ENCODE measurements at regions not wholly inside any gene's neighbourhood (a gene's known extent, or its start where the extent isn't known, plus 50 kb on each side); places are given as distances from the start of the nearest gene placed in this dataset.
A peak's percentile ranks its signal among the peaks of the same experiment; 100 is the strongest.

DNA sequence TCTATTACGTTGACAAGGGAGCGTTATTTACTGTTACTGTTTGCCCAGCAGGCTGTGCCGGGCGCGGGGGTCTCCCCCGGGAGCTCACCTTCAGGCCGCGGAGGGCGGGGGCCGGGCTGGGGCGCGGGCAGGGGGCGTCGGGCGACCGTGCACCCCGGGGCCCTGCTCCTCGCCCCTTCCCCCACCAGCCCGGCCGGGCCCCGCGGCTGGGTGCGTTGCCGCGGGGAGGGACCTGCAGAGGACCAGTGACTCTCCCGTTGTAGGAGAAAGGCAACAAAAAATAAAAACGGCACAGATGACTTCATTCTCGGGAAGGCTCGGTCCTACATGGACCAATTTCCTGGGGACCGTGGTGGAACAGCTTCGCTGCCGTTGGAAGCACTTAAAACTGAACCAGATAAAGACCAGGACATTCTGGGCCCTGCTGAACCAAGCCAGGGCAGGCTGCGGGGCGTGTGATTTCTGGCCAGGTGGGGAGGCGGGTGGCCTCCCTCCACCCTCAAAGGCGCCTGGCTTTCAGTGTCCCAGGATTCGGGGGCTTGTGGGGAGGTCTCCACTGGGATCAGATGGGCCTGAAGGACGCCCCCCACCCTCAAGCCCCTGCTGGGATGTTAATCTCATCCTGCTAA, 57.4 kb downstream of the IGLL1 start:
- H3K4me3 ChIP-seq, result no peak overlapping the region
- DNase-seq (ENCODE audit: low read depth in 1 of 2, low spot score in 2 of 2), result no peak
- H3K9me3 ChIP-seq (replicated peaks), result no peaks in the 10 kb centered on the region
- no peaks in the 10 kb centered on the region for H3K27me3 ChIP-seq (replicated peaks)
- H3K36me3 ChIP-seq, result no peaks in the 10 kb centered on the region
- peak overlapping the region; percentile 99 for H3K27ac ChIP-seq
- peaks cover 26% of the 10 kb centered on the region for H3K4me1 ChIP-seq (replicated peaks)

DNA sequence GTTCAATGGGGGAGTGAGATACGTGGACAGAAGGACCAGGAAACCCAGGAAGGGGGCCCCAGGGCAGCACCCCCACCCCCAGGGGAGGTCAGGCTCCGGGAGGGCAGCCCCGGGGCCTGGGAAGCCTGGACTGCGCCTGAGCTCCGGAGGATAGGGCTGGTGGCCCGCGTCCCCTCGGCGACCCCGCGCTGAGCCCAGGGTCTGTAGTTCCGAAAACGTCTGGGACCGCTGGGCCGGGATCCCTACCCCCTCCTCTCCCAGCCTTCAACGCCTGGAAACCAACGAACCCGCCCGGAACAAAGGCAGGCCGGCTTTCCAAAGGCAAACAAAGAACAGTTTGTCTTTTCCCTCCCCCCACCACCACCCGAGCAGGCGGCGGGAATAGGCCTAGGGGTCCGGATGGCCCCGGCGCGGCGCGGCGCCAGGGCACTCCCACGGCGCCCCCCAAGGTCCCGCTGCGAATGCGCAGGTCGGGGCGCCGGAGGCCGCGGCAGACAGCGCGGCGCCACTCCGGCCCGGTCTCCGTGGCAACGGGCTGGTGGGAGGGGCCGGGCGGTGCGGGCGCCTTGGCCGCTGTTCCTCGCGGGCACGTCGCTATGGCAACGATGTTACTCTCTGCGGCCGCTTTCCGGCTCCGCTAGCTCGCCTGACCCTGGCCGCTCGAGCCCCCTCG, 58.5 kb downstream of the IGLL1 start:
- no peaks in the 10 kb centered on the region for H3K36me3 ChIP-seq
- H3K27ac ChIP-seq, result peak overlapping the region; percentile 99
- peak; percentile 95 to 97 for DNase-seq (ENCODE audit: low read depth in 1 of 2, low spot score in 2 of 2)
- 0 out of 2 replicates have a peak, but pooled peaks cover 4% of the 10 kb centered on the region for H3K9me3 ChIP-seq (replicated peaks)
- peak overlapping the region; percentile 31 for H3K4me3 ChIP-seq
- no peaks in the 10 kb centered on the region for H3K27me3 ChIP-seq (replicated peaks)
- peaks cover 38% of the 10 kb centered on the region for H3K4me1 ChIP-seq (replicated peaks)

DNA sequence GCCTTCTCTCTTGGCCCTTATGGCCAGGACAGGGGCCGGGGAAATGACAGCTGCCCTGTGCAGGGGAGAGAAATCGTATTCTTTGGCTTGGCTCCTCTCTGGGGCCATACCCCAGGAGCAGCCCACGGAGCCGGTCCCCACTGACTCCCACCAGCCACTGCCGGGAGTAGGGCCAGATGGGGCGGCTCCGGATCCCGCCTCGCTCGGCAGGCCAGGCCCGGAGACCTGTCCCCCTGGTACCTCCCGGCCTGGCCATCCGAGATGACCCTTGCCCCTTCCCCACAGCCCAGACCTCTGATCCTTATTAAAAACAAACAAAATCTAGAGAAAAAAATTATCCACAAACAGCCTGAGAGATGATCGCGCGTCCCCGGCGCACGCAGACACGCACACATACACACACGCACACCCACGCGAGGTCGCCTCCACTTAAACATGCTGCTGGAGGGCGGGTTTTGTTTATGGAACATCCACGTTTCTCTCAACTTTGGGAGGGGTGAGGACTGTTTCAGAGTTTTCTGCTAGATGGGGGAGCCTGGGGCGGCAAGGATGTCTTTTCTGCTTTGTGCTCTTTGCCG, 59.1 kb downstream of the IGLL1 start:
- Histone ChIP-seq H3K36me3 (no peaks in the 10 kb centered on the region), H3K9me3 (replicated peaks) (0 out of 2 replicates have a peak, but pooled peaks cover 4% of the 10 kb centered on the region), H3K4me3 (peak overlapping the region; percentile 31), H3K27me3 (replicated peaks) (no peaks in the 10 kb centered on the region), H3K27ac (peak overlapping the region; percentile 99), H3K4me1 (replicated peaks) (peaks cover 39% of the 10 kb centered on the region)
- DNase-seq (ENCODE audit: low read depth in 1 of 2, low spot score in 2 of 2), result no peak

DNA sequence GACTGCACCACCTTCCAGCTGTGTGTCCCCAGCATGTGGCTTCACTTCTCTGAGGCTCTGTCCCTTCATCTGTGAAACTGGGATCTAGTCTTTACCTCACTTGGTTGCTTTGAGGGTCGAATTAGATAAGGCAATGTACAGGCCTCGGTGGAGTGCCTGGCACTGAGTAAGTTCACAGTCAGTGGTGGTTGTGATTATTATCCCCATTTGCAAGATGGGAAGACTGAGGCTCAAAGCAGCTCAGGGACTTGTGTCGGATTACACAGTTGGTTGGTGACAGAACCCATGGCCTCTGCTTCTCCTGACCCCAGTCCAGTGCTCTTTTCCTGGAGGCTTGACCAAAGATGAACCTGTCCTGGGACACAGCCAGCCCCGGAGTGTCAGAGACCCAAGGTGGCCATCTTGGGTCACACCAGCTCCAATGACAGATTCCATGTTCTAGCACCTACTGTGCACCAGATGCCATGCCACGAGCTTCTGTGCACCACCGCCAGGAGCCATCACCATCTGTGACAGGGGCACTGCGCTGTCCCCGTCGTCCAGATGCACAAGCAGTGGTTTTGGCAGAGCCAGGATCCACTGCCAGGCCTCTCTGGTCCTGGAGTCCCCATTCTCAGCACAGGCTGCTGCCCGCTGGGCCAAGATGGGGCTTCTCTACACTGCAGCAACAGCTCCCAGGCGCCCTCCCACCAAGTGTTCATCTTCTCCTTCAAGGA, 60.5 kb downstream of the IGLL1 start:
- no peak for DNase-seq (ENCODE audit: low read depth in 1 of 2, low spot score in 2 of 2)
- no peak overlapping the region for H3K27ac ChIP-seq

DNA sequence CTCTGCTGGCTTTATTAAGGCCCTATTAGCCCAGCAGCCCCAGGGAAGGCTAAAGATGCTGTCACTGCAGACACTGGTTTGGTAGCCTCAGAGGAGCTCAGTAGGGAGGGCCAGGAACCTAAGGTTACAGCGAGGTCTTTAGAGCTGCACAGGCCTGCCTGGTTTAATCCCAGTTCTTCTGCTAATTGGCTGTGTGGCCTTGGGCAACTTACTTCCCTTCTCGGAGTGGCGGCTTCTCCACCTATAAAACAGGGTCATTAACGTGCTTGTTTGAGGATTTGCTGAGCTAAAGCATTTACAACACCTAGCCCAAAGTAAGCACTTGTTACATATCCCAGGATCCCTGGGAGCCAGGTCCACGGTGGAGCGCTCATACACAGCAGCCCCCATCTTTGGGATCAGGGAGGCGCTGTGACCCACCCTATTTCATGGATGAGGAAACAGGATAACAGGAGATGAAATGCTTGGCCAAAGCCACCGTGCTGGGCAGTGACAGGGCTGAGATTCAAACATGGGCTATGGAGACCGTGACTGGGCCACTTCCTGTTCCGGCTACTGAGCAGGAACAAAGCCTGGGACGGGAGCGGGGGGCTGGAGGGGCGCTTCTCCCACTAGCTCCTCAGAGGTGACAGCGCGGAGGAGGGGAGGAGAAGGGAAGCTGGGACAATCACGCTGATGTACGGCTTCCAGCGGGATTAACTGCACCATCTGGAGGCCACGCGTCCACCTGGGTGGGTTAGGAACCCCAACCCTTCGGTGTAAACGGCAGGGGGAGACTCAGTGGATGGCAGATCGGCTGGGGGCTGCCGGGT, 61.5 kb downstream of the IGLL1 start:
- no peak overlapping the region for H3K27ac ChIP-seq

More for the DNA sequence above, 60.5 kb downstream of the IGLL1 start:
- Histone ChIP-seq H3K36me3 (no peaks in the 10 kb centered on the region), H3K4me1 (replicated peaks) (peaks cover 39% of the 10 kb centered on the region), H3K27me3 (replicated peaks) (no peaks in the 10 kb centered on the region), H3K4me3 (no peak overlapping the region), H3K9me3 (replicated peaks) (0 out of 2 replicates have a peak, but pooled peaks cover 4% of the 10 kb centered on the region)

DNA sequence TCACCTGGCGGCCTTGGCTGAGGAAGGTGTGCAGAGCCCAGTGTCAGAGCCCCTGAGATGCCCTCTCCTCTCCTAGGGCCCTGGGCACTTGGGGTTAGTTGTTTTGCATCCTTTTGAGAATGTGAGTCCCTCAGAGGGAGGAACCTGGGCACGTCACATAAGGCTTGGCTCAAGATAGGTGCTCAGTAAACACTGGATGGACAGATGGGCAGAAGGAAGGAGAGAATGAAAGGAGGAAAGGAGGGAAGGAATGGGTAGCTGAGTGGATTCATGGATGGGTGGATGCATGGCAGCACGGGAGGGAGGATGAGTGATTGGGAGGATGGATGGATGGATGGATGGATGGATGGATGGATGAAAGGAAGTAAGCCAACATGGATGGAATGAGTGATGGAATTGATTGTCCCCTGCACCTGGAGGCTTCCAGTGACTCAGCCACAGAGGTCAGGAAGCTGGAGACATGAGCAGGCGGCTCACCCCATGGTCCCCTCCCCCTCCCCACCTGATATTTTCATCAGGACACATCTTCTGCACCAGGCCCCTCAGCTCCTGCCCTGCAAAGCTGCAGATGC, 62.2 kb downstream of the IGLL1 start:
- 0 out of 2 replicates have a peak, but pooled peaks cover 4% of the 10 kb centered on the region for H3K9me3 ChIP-seq (replicated peaks)
- peaks cover 38% of the 10 kb centered on the region for H3K4me1 ChIP-seq (replicated peaks)
- no peak for DNase-seq (ENCODE audit: low read depth in 1 of 2, low spot score in 2 of 2)
- no peaks in the 10 kb centered on the region for H3K36me3 ChIP-seq
- H3K4me3 ChIP-seq, result no peak overlapping the region
- no peaks in the 10 kb centered on the region for H3K27me3 ChIP-seq (replicated peaks)
- no peak overlapping the region for H3K27ac ChIP-seq

More for the DNA sequence above, 61.5 kb downstream of the IGLL1 start:
- DNase-seq (ENCODE audit: low read depth in 1 of 2, low spot score in 2 of 2), result no peak
- H3K9me3 ChIP-seq (replicated peaks), result 0 out of 2 replicates have a peak, but pooled peaks cover 4% of the 10 kb centered on the region
- no peaks in the 10 kb centered on the region for H3K36me3 ChIP-seq
- no peaks in the 10 kb centered on the region for H3K27me3 ChIP-seq (replicated peaks)
- peaks cover 39% of the 10 kb centered on the region for H3K4me1 ChIP-seq (replicated peaks)
- no peak overlapping the region for H3K4me3 ChIP-seq

DNA sequence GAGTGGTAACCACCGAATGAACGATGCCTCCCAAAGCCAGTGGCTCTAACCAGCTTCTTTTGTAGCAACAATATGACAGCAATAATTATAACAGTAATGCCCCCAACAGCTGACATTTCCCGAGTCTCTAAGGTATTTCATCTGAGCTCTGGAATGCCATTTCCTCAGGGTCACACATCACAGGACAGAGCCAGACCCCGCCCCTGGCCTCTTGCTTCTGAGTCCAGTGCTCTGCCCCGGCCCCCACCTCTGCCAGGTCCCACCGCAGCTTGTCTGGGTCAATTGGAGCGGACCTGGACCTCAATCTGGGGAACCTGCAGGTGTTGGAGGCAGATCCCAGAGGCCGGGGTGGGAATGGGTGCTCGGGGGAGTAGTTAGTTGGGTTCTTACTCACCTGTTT, 63.8 kb downstream of the IGLL1 start:
- Histone ChIP-seq H3K27me3 (replicated peaks) (no peaks in the 10 kb centered on the region), H3K9me3 (replicated peaks) (0 out of 2 replicates have a peak, but pooled peaks cover 4% of the 10 kb centered on the region), H3K4me3 (no peak overlapping the region), H3K36me3 (no peaks in the 10 kb centered on the region), H3K4me1 (replicated peaks) (peaks cover 24% of the 10 kb centered on the region), H3K27ac (no peak overlapping the region)
- no peak for DNase-seq (ENCODE audit: low read depth in 1 of 2, low spot score in 2 of 2)

DNA sequence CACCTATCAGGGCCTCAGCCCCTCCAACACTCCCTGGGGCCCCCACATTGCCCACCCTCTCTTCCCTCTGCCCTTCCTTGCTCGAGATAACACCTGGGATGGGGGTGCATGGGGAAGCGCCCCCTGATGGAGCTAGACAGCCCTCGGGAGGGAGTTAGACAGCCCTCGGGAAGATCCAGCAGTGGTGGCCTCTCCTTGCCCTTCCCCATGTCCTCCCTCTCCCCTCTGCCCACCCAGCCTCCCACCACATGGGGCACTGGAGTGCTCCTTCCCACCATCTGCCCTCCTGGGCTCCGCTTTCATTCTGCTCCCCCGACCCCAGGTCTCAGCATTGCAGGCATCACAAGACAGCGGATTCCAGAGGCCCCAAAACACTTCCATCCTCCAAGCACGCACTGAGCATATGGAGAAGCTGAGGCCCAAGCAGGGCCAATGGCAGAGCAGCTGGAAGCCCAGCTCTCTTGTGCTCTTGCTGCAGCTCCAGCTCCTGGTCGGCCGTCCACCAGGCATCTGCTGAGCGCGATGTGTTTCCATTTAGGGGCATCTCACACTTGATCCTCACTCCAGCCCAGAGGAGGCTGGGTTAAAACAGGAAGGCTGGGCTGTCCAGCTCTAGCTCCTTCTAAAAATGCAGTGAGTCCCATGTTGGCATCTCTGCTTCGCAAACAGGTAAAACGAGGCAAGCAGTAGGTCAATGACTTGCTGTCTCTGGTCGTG, 65.6 kb downstream of the IGLL1 start:
- Histone ChIP-seq H3K4me3 (no peak overlapping the region), H3K9me3 (replicated peaks) (0 out of 2 replicates have a peak, but pooled peaks cover 4% of the 10 kb centered on the region), H3K4me1 (replicated peaks) (peaks cover 13% of the 10 kb centered on the region), H3K36me3 (no peaks in the 10 kb centered on the region), H3K27me3 (replicated peaks) (no peaks in the 10 kb centered on the region), H3K27ac (no peak overlapping the region)
- DNase-seq (ENCODE audit: low read depth in 1 of 2, low spot score in 2 of 2), result no peak

DNA sequence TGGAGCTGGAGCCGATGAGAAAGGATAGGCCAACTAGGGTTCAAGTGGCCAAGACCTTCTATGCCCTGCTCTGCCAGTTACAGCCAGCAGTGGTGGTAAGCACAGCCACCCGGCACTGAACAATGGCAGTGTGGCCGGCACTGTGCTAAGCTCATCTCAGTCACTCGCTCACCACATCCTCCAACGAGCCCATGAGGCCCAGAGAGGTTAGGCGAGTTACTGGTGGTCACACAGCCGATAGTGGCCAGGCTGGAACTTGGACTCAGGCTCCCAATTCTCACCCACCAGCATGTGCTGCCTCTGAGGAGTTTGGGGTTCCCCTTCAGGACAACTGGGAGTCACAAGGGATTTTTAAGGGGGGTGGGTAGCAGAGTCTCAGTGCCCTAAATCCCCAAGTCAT, 66.4 kb downstream of the IGLL1 start:
- no peak overlapping the region for H3K27ac ChIP-seq
- 0 out of 2 replicates have a peak, but pooled peaks cover 4% of the 10 kb centered on the region for H3K9me3 ChIP-seq (replicated peaks)
- no peaks in the 10 kb centered on the region for H3K36me3 ChIP-seq
- no peak for DNase-seq (ENCODE audit: low read depth in 1 of 2, low spot score in 2 of 2)
- no peaks in the 10 kb centered on the region for H3K27me3 ChIP-seq (replicated peaks)
- H3K4me1 ChIP-seq (replicated peaks), result peaks cover 13% of the 10 kb centered on the region
- no peak overlapping the region for H3K4me3 ChIP-seq

DNA sequence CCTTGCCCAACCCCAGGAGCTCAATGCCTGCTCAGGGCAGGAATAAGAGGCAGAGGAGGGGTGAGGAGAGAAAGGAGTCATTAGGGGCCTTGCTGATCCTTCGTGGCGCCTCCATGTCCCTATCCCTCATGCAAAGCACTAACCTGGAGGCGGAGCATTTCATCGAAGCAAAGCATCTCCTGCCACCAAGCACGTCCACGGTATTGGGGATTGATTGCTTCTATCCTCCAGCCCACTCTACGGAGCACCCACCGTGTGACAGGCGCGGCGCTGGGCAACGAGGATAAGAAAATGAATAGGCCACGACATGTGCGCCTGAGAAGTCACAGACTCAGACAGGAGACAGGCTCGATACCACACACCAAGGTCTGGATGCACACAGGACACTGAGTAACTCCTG, 67.0 kb downstream of the IGLL1 start:
- no peak overlapping the region for H3K4me3 ChIP-seq
- H3K4me1 ChIP-seq (replicated peaks), result peaks cover 13% of the 10 kb centered on the region
- 0 out of 2 replicates have a peak, but pooled peaks cover 4% of the 10 kb centered on the region for H3K9me3 ChIP-seq (replicated peaks)
- H3K27me3 ChIP-seq (replicated peaks), result no peaks in the 10 kb centered on the region
- H3K27ac ChIP-seq, result no peak overlapping the region
- no peaks in the 10 kb centered on the region for H3K36me3 ChIP-seq
- no peak for DNase-seq (ENCODE audit: low read depth in 1 of 2, low spot score in 2 of 2)

DNA sequence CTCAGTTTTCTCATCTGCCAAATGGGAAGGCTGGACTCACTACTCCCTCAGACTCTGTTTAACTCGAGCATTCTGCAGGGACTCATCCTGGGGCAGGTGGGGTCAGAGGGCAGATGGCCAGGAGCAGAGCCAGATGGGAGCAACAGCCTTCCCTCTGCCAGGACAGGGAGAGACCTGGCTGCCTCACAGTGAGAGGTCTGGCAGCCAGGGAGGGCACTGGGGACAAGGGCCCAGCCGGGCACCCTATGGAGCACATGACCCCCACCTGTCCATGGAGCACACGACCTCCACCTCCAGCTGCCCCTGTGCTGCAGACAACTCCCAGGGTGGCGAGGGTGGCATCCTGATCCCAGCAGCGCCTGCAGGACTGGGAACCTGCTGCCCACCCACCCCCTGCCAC, 67.4 kb downstream of the IGLL1 start:
- H3K4me1 ChIP-seq (replicated peaks), result peaks cover 12% of the 10 kb centered on the region
- H3K27me3 ChIP-seq (replicated peaks), result no peaks in the 10 kb centered on the region
- H3K9me3 ChIP-seq (replicated peaks), result 0 out of 2 replicates have a peak, but pooled peaks cover 4% of the 10 kb centered on the region
- DNase-seq (ENCODE audit: low read depth in 1 of 2, low spot score in 2 of 2), result no peak
- H3K4me3 ChIP-seq, result no peak overlapping the region
- H3K36me3 ChIP-seq, result no peaks in the 10 kb centered on the region
- H3K27ac ChIP-seq, result no peak overlapping the region

DNA sequence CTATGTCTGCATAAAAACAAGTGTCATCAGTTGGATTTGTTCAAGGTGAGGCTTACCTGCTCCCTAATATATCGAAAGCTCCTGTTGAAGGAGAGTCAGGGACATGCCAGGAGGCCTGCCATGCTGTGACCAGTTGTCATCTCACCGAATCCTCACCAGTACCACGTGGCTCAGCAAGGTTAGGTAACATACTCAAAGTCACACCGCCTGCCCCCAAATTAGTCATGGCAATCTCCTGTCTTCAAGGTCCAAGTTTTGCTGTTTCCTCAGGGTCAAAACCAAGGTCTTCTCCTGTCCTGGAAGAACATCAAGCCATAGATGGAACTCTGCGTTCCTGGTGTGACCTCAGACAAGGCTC, 67.8 kb downstream of the IGLL1 start:
- Histone ChIP-seq H3K36me3 (no peaks in the 10 kb centered on the region), H3K27me3 (replicated peaks) (no peaks in the 10 kb centered on the region), H3K4me3 (no peak overlapping the region), H3K9me3 (replicated peaks) (0 out of 2 replicates have a peak, but pooled peaks cover 4% of the 10 kb centered on the region), H3K4me1 (replicated peaks) (peaks cover 8% of the 10 kb centered on the region), H3K27ac (no peak overlapping the region)
- no peak for DNase-seq (ENCODE audit: low read depth in 1 of 2, low spot score in 2 of 2)
